Lower lobe of right lung (tissue), 2 donors: ENCODE measurements at regions not wholly inside any gene's neighbourhood (a gene's known extent, or its start where the extent isn't known, plus 50 kb on each side); places are given as distances from the start of the nearest gene placed in this dataset.

Source experiments
- ATAC-seq, 2 donors: fragments of 200-7000 bp; cut with Tn5 transposase; one replicate each; pipeline ENCODE4 v1.9.1; 2020 to 2022; ENCODE audit warnings: mild to moderate bottlenecking in 2 of 2, moderate library complexity in 2 of 2
- DNase-seq: peaks from one replicate; pipeline ENCODE4 v3.0.0-alpha.2; 2020
- H3K27ac ChIP-seq: fragments of 200-600 bp; one replicate; pipeline ENCODE4 v1.8.0; 2022
- H3K27me3 ChIP-seq: fragments of 200-600 bp; one replicate; pipeline ENCODE4 v1.8.0; 2022; ENCODE audit warnings: low read depth
- H3K36me3 ChIP-seq: fragments of 200-600 bp; one replicate; pipeline ENCODE4 v1.8.0; 2022; ENCODE audit warnings: mild to moderate bottlenecking
- H3K4me1 ChIP-seq: fragments of 200-600 bp; one replicate; pipeline ENCODE4 v1.8.0; 2022
- H3K4me3 ChIP-seq: fragments of 200-600 bp; one replicate; pipeline ENCODE4 v1.8.0; 2022; ENCODE audit warnings: mild to moderate bottlenecking
- H3K9me3 ChIP-seq: fragments of 200-600 bp; one replicate; pipeline ENCODE4 v1.8.0; 2022
- CTCF ChIP-seq: fragments of 200-600 bp; IDR thresholded peaks from one replicate; pipeline ENCODE4 v1.8.0; 2022; ENCODE audit warnings: antibody characterized with exemption, mild to moderate bottlenecking
- intact Hi-C: fragments of 100-400 bp; cut with DNase I; formaldehyde crosslinking; loops from one replicate; pipeline ENCODE4 v1.11.0; 2022
- donor health status: DM: no; HTN: yes; CAD: no; lungs with severe emphysema.

DNA sequence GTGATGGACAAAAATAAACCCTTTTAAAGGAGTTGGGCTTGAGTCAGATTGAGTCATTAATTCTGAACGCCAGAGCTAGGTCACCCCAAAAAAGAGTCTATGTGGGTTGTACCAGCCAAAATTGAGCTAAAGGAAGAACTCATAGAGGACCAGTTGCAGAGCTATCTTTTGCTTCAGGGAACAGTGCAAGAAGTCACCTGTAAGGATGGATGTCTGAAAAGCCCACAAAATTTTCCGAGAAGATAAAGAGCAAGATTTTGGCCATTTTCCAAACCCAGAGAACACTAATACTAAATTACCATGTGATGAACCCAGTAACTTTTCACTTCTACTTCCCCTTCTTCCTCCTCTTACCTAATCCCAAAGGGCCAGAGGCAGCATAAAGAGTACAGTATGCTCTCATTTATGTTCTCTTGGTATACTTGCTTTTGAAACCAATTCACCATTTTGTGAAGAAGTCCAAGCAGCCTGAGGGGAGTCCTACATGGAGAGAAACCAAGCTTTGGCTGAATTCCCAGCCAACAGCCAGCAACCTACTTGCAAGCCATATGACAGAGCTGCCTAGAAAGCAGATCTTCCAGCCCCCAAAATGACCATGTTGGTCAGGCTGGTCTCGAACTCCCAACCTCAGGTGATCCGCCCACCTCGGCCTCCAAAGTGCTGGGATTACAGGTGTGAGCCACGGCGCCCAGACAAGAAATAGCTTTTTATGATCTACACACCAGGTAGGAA lies 551.7 kb downstream of the SATB2 start:
- Histone ChIP-seq H3K4me3 (no peak overlapping the region), H3K4me1 (no peaks in the 10 kb centered on the region), H3K36me3 (no peaks in the 10 kb centered on the region), H3K27ac (no peak overlapping the region), H3K27me3 (no peaks in the 10 kb centered on the region), H3K9me3 (no peaks in the 10 kb centered on the region)
- intact Hi-C loops = no loop called here
- TF ChIP-seq CTCF = no peak
- DNase-seq (no peak), ATAC-seq (no peak)

DNA sequence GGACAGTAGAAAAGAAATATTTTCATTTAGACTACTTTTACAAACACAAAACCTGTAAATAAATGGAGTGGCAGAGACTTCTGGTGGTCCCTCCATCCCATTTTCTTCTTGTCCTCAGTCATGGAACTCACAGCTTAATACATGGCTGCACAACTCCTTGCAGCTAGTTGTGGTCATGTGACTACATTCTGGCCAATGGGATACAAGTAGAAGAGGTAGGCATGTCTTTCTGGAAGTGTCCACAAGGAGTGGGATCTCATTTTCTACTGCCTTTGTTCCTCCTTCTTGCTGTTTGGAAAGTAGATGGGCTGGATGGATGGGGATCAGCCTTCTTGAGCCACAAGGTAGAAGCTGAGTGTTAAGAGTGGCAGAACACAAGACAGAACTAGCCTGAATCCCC lies 555.8 kb downstream of the SATB2 start:
- no peaks in the 10 kb centered on the region for H3K9me3 ChIP-seq
- H3K4me1 ChIP-seq = no peaks in the 10 kb centered on the region
- no peaks in the 10 kb centered on the region for H3K27me3 ChIP-seq
- ATAC-seq (no peak), DNase-seq (no peak)
- no peaks in the 10 kb centered on the region for H3K36me3 ChIP-seq
- H3K4me3 ChIP-seq = no peak overlapping the region
- no peak for TF ChIP-seq CTCF
- intact Hi-C loops = no loop called here
- H3K27ac ChIP-seq = no peak overlapping the region

DNA sequence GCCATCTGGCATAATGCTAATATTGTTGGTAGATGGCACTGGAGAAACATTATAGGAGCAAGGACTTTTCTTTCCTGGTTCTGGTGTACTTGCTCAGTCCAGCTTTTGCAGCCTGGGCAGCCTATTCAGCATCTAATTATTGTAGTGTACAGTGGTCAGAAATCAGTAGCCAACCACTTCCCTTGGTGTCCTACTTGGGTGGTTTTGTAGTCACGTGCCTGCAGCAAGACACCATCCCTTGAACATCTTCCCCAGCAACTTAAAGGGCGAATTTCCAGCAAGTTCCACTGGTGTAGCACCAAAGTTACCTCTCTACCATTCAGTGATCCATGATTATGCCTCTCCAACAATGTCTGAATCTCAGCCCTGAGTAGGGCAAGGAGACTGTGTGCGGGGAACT lies 557.6 kb downstream of the SATB2 start:
- intact Hi-C loops = no loop called here
- Histone ChIP-seq H3K36me3 (no peaks in the 10 kb centered on the region), H3K4me3 (no peak overlapping the region), H3K27ac (no peak overlapping the region), H3K9me3 (no peaks in the 10 kb centered on the region), H3K4me1 (no peaks in the 10 kb centered on the region), H3K27me3 (no peaks in the 10 kb centered on the region)
- TF ChIP-seq CTCF = no peak
- ATAC-seq (no peak), DNase-seq (no peak)

DNA sequence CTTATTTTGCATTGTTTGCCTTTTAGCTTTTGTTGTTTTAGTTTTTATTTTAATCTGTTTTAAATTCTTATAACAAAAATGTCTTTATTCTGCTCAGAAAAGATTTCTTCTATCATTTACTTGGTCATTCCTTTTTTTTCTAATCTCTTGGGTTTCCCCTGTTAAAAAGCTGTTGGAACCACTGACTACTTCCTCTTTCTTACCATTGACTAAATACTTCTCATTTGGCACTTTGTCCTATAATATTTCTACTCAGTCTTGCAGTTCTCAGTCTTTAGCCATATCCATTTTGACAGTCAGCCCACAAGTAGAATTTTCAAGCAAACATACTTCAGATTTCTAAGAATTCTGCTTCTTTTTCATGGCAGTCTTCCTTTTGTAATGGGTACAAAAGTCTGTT lies 567.2 kb downstream of the SATB2 start:
- H3K27ac ChIP-seq = no peak overlapping the region
- no peaks in the 10 kb centered on the region for H3K4me1 ChIP-seq
- H3K27me3 ChIP-seq = no peaks in the 10 kb centered on the region
- DNase-seq (no peak), ATAC-seq (no peak)
- H3K9me3 ChIP-seq = no peaks in the 10 kb centered on the region
- no peaks in the 10 kb centered on the region for H3K36me3 ChIP-seq
- no peak overlapping the region for H3K4me3 ChIP-seq
- no peak for TF ChIP-seq CTCF
- intact Hi-C loops = no loop called here

DNA sequence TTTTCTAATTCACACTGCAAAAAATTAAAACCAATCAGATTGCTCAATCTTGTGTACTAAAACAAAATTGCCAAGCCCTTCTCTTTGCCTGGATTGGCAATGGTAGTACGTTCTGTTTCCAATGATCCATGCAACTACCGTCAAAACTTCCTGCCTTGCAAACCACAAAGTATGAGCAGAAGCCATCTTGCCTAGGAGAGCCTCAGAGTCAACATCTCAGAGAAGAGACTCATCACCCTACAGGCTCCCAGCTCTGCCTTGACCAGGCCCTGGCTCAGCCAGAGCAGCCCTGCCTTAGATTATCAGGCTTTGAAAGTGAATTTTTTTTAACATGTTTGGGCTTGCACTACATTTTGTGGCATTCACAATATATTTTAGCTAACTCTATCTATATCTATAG lies 574.1 kb downstream of the SATB2 start:
- intact Hi-C loops = no loop called here
- DNase-seq (no peak), ATAC-seq (no peak)
- Histone ChIP-seq H3K4me3 (no peak overlapping the region), H3K4me1 (no peaks in the 10 kb centered on the region), H3K9me3 (no peaks in the 10 kb centered on the region), H3K36me3 (no peaks in the 10 kb centered on the region), H3K27ac (no peak overlapping the region), H3K27me3 (no peaks in the 10 kb centered on the region)
- no peak for TF ChIP-seq CTCF
